HuH-7.5 (cell line): ENCODE measurements at regions not wholly inside any gene's neighbourhood (a gene's known extent, or its start where the extent isn't known, plus 50 kb on each side); places are given as distances from the start of the nearest gene placed in this dataset.

Experiments
- DNase-seq: peaks from one replicate; pipeline ENCODE4 v3.0.0; 2011; ENCODE audit warnings: low spot score

- DNase-seq, result no peak
Observed at GRCh38 chr4:181952478-181952877, 290.7 kb upstream of the TENM3 start.

- no peak for DNase-seq
Observed at GRCh38 chr4:181956512-181956911, 286.7 kb upstream of the TENM3 start.

GRCh38 chr4:181957088-181957487 is 286.1 kb upstream of the TENM3 start:
- DNase-seq, result no peak

DNA sequence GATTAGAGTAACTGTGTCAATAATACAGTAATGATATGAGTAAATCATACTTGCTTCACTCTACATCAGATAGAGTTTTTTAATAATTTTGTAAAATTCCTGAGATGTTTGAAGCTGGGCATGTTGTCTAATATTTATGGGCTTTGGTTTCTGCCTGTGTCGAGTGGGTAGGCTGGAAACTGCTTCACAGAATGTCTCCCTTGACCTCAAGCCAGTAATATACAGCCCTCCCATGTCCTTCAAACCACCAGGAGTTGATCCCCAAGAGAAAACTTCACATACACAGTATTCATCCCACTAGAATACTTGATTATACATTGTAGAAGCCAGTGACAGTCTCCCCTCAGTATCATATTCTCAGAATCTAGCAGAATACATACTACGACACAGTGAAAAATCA is 284.8 kb upstream of the TENM3 start:
- no peak for DNase-seq

DNA sequence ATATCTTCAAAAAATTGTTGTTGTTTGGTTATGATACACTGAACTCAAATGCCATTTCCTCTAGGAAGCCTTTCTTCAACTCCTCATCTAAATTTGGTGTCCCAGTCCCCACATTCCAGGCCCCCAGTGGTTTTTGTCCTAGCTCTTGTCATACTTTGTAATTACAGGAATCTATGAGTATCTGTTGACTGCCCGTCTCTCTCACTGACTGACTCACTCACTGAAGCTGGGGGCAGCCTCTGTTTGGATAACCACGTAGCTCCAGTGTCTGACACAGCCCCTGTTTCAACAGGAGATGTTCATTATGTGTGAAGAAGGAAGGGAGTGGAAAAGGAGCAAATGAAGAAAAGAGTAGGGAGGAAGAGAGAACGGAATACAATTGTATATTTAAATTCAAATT is 284.1 kb upstream of the TENM3 start:
- no peak for DNase-seq

DNA sequence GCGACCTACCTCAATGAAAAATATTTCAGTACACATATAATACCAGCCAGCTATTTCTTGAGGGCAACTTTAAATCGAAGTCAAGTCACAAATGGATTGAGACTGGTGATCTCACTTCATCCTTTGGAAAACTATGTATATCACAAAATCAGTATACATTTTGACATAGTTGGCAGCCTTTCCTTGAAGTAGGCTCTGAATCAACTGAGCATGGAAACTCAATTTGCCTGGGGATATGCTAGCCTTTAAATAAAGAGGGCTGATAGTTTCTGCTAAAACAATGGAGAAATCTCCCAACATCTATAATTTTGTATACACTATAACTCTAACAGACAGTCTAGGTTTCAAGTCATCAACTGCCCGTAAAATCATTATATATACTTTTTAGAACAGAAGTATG is 282.8 kb upstream of the TENM3 start:
- no peak for DNase-seq

GRCh38 chr4:181962321-181962720 is 280.9 kb upstream of the TENM3 start:
- no peak for DNase-seq

DNA sequence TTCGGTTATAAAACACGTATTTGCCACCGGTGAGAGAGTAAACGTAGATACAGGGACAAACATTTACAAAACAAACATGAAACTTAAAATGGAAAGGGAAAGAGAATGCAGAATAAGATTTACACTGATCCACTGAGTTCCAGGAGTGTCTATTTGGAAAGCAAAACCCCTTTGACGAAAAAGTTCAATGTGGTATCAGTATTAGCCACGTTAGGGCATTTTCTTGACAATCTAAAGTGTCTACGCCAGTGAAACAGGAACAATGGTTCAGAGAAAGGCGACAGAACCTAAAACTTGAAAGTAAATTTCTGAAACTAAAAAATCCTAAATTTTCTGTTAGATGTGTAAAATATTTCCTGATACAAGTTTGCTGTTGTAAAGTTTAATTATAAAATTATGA is 278.5 kb upstream of the TENM3 start:
- DNase-seq, result no peak

DNA sequence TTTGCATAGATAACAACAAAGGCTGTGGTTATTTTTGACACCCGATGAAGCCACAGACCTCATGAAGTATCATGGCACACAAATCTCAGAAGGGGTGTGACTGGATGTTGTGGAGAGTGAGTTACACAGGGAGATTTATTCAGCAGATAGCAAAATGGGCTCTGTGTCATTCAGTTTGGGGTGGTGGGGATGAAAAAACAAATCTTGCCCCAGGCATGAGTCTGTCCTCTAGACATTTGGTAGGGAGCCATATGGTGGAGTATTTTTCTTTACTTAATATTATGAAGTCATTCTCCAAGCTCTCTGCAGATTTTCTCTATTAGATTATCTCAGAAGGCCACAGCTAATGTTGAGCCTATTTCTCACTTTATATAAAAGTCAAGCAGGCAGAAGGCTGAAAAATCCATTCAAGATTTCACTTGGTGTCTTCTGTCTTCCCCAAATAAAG is 277.1 kb upstream of the TENM3 start:
- DNase-seq, result no peak

GRCh38 chr4:181967401-181967800 is 275.8 kb upstream of the TENM3 start:
- DNase-seq, result no peak

GRCh38 chr4:181968371-181968770 is 274.8 kb upstream of the TENM3 start:
- no peak for DNase-seq

DNA sequence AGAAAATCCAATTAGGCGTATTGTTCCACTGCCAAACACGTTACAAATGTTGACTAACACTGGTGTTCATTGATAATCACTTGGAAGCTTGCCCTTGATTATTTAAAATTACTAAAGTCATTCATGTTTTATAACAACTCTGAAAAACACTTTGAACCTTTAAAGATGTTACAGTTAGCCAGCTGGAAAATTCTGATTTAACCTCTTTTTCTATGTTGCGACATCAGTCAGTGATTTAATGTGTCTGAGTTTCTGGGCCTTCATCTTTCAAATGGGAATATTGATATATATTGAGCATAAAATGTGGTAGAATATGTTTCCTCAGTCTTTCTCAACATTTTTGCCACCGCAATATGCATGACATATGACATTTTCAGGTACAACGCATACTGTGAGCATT is 274.1 kb upstream of the TENM3 start:
- no peak for DNase-seq

GRCh38 chr4:181970366-181970765 is 272.8 kb upstream of the TENM3 start:
- DNase-seq, result no peak

DNA sequence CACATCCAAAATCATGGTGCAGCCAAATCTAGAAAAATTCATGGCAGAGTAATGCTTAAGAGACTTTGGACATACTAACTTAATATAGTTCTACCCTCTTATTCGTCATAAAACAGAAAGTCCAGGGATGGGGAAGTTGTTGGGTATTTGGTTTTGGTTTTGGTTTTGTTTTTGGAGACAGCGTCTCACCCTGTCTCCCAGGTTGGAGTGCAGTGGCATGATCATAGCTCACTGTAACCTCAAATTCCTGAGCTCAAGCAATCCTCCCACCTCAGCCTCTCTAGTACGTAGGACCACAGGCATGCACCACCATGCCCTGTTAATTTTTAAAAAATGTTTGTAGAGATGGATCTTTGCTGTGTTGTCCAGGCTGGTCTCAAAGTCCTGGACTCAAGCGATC is 271.8 kb upstream of the TENM3 start:
- DNase-seq, result no peak

DNA sequence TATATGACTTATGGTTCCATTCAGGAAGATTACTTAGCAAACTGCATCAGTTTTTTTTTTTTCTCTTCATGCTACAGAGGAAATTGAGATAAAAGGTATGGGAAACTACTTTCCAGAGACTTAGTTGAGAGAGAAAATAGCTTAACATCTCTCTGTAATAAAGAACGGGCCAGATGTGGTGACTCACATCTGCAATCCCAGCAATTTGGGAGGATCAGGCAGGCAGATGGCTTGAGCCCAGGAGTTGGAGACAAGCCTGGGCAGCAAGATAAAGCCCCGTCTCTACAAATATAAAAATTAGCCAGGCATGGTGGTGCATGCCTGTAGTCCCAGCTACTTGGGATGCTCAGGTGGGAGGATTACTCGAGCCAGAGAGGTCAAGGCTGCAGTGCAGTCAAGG is 271.2 kb upstream of the TENM3 start:
- DNase-seq, result no peak

- no peak for DNase-seq
Observed at GRCh38 chr4:181976764-181977163, 266.4 kb upstream of the TENM3 start.

GRCh38 chr4:181982437-181982836 is 260.8 kb upstream of the TENM3 start:
- DNase-seq, result no peak

DNA sequence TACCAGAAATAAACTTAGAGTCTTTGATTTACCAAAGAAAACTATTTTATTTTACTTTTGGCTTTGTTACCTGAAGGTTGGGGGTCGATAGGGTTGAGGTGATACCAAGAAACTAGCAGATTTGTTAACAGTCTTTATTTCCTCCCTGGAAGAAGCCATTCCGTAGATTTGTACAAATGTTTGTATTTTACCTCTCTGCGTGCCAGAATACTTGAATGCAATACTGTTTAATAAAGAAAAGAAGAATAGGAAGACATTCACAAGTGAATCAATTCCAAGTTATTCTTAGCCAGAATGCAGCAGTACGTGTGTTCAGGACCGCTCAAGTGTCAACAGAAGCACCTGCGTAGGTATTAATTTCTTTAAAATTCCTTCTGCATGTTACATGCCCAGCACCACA is 260.3 kb upstream of the TENM3 start:
- no peak for DNase-seq

DNA sequence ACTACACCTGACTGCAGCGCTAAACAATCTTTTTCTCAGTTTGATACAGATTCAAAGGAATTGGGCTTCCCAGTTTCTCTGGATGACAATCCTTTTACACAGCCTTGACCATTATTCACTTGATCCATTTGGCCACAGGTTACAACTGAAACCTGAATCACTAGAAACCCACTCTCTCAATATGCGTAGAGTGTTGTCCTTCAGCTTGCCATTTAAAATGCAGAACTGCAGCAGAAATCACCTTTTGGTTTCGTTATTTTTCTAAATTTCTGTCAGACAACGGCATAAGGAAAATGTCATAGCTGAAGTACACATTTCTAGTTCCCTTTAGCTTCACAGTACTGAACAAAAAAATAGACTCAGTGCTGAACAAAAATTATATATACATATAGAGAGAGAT is 255.8 kb upstream of the TENM3 start:
- DNase-seq, result no peak

DNA sequence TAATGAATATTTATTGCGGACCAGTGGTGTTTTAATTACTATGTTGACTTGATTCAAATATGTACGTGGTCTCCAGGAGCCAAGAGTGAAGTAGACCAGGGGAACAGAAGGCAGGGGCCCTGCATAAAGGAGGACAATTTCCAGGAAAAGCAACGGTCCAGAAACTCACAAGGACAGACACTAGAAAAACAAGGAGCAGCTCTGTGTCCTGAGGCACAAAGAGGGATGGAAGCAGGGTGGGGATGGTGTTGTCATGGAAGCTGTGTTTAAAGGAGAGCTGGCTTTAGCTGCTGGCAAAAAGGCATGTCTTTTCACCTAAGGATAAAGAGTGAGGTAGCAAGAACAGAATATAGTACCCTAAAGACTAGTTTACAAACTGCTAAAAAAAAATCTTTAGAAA is 254.1 kb upstream of the TENM3 start:
- DNase-seq, result no peak

- no peak for DNase-seq
Observed at GRCh38 chr4:181991369-181992108, 251.7 kb upstream of the TENM3 start.

DNA sequence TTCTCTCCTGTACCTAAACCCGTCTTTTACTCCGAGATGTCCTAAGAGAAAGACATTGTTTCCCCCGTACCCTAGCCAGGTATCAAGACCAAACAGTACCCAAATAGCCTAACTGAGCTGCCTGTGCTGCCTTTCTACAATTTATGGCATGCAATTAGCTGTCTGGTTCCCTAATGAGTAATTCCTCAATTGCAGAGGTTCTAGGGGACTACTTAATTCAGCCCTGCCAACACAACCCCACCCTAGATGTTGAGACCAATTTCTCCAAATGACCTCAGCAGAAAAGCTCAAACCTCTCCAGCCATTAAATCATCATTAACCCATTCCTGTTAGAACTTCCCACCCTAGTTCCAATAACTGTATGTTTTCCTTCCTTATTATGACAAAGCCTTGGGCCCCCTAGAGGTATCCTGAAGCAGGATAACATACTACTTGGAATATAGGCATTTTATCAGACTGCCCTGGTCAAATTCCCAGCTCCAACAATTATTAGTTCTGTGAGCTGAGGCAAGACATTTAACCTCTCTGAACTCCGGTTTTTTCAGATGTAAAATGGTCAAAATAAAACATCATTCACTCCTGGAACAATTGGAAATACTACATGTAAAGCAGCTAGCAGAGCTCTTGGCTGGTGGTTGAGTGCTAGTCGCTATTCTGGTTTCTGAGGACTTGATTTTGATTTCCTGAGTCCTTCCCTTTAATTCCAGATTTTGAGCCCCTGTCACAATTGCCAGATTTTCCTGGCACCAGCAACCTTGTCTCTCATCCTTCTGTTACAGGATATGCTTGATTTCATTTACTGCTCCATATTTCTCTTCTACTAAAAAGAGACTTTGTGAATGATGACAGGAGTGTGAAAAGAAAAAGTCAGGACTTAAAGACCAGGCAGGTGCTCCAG is 244.6 kb upstream of the TENM3 start:
- no peak for DNase-seq

DNA sequence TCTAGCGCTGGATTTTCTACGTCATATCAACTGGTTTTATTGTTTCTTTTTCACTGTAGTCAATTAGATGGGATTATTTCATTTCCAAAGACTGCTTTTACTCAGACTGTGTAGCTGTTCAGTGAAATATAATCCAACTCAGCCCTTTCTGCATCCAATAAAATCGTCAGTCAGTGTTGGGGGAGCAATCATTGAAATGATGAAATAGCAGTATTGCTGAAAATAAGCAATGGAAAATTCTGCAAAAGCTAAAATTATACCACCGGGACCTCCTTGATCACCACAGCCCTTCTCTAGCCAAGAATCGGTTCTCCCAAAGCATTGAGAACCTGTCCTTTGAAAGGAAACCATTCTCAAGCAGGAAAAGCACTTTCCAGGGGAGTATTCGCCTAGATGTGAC is 243.1 kb upstream of the TENM3 start:
- DNase-seq, result no peak

DNA sequence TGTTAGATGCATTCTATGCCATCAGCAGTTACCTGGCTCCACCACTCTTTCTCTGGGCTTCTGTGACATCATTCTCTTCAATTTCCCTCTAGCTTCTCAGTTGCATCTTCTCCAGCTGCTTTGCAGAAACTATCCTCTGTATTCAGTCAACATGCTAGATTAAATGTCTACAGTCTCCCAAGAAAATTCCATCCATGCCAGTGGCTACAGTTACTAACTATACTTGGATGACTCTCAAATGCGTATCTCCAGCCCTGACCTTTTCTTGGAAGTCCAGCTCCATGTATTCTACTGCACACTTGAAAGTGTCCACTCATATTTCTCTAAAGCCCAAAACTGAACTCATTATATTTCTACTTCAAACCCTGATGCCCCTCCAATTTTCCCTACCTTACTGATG is 232.3 kb upstream of the TENM3 start:
- no peak for DNase-seq
